Activated naive CD8-positive, alpha-beta T cell treated with anti-CD3 and anti-CD28 coated beads, Interleukin-2, amount 10 ng/mL, durations not matched to agents 7 days and 5 days (primary cell): ENCODE measurements at regions not wholly inside any gene's neighbourhood (a gene's known extent, or its start where the extent isn't known, plus 50 kb on each side); places are given as distances from the start of the nearest gene placed in this dataset.
"Not testable (repeated sequence)": the region's sequence is repeated elsewhere in the genome, so short reads cannot be mapped to it uniquely, and the experiment has no call there.

Experiments
- ATAC-seq: fragments of 150-1000 bp; cut with Tn5 transposase; one replicate; pipeline ENCODE4 v1.10.0; 2021; ENCODE audit warnings: low read depth, moderate library complexity
- POLR2A ChIA-PET: fragments of 350-600 bp; sonication (Branson Sonifier 250); formaldehyde crosslinking; loops from one replicate; lab custom pipeline; 2021; ENCODE audit warnings: antibody characterized with exemption; lab: Charles Lee
- DNase-seq: peaks from one replicate; pipeline ENCODE4 v3.0.0; 2021
- H3K27ac Mint-ChIP-seq: one replicate; pipeline ENCODE4 v1.8.0; 2022; ENCODE audit warnings: mild to moderate bottlenecking, mixed read lengths
- H3K27me3 Mint-ChIP-seq: one replicate; pipeline ENCODE4 v1.8.0; 2022; ENCODE audit warnings: mild to moderate bottlenecking, moderate library complexity, mixed read lengths
- H3K36me3 Mint-ChIP-seq: one replicate; pipeline ENCODE4 v1.8.0; 2021; ENCODE audit warnings: mild to moderate bottlenecking, mixed read lengths
- H3K4me1 Mint-ChIP-seq: one replicate; pipeline ENCODE4 v1.8.0; 2021; ENCODE audit warnings: mixed read lengths
- H3K4me3 Mint-ChIP-seq: one replicate; pipeline ENCODE4 v1.8.0; 2022; ENCODE audit warnings: mild to moderate bottlenecking, moderate library complexity, mixed read lengths
- H3K9me3 Mint-ChIP-seq: one replicate; pipeline ENCODE4 v1.8.0; 2021; ENCODE audit warnings: mixed read lengths

GRCh38 chr11:116326146-116326545 is 446.6 kb downstream of the BUD13 start:
- Mint-ChIP-seq H3K36me3 (no peaks in the 10 kb centered on the region), H3K27ac (no peak overlapping the region), H3K9me3 (no peaks in the 10 kb centered on the region), H3K4me1 (no peaks in the 10 kb centered on the region), H3K4me3 (no peak overlapping the region), H3K27me3 (no peaks in the 10 kb centered on the region)
- POLR2A ChIA-PET, result no interaction called here
- DNase-seq (no peak), ATAC-seq (no peak)

GRCh38 chr11:116325247-116325646 is 447.5 kb downstream of the BUD13 start:
- no peaks in the 10 kb centered on the region for H3K36me3 Mint-ChIP-seq
- no peak overlapping the region for H3K4me3 Mint-ChIP-seq
- DNase-seq (no peak), ATAC-seq (no peak)
- H3K27ac Mint-ChIP-seq, result no peak overlapping the region
- H3K9me3 Mint-ChIP-seq, result peaks cover 1% of the 10 kb centered on the region
- no peaks in the 10 kb centered on the region for H3K4me1 Mint-ChIP-seq
- POLR2A ChIA-PET, result no interaction called here
- no peaks in the 10 kb centered on the region for H3K27me3 Mint-ChIP-seq

GRCh38 chr11:116324077-116324476 is 448.7 kb downstream of the BUD13 start:
- not testable (repeated sequence) for H3K4me3 Mint-ChIP-seq, ATAC-seq

GRCh38 chr11:116317212-116317611 is 455.6 kb downstream of the BUD13 start:
- H3K27me3 Mint-ChIP-seq, result peaks cover 7% of the 10 kb centered on the region

More at GRCh38 chr11:116324077-116324476, 448.7 kb downstream of the BUD13 start:
- H3K4me1 Mint-ChIP-seq, H3K27me3 Mint-ChIP-seq, DNase-seq, POLR2A ChIA-PET, H3K36me3 Mint-ChIP-seq, H3K27ac Mint-ChIP-seq, H3K9me3 Mint-ChIP-seq: not testable (repeated sequence)

GRCh38 chr11:116314006-116314405 is 458.8 kb downstream of the BUD13 start:
- no peak overlapping the region for H3K27ac Mint-ChIP-seq
- no peak overlapping the region for H3K4me3 Mint-ChIP-seq
- H3K9me3 Mint-ChIP-seq, result no peaks in the 10 kb centered on the region
- no peaks in the 10 kb centered on the region for H3K36me3 Mint-ChIP-seq
- H3K4me1 Mint-ChIP-seq, result no peaks in the 10 kb centered on the region
- POLR2A ChIA-PET, result no interaction called here
- ATAC-seq (no peak), DNase-seq (no peak)
- H3K27me3 Mint-ChIP-seq, result peaks cover 7% of the 10 kb centered on the region

More at GRCh38 chr11:116317212-116317611, 455.6 kb downstream of the BUD13 start:
- H3K4me3 Mint-ChIP-seq, result no peak overlapping the region
- no peaks in the 10 kb centered on the region for H3K36me3 Mint-ChIP-seq
- POLR2A ChIA-PET, result no interaction called here
- DNase-seq (no peak), ATAC-seq (no peak)
- H3K9me3 Mint-ChIP-seq, result peaks cover 1% of the 10 kb centered on the region
- H3K4me1 Mint-ChIP-seq, result no peaks in the 10 kb centered on the region
- no peak overlapping the region for H3K27ac Mint-ChIP-seq

- POLR2A ChIA-PET, result no interaction called here
- ATAC-seq (no peak), DNase-seq (no peak)
- Mint-ChIP-seq H3K9me3 (no peaks in the 10 kb centered on the region), H3K4me3 (no peak overlapping the region), H3K27me3 (peaks cover 7% of the 10 kb centered on the region), H3K4me1 (no peaks in the 10 kb centered on the region), H3K36me3 (no peaks in the 10 kb centered on the region), H3K27ac (no peak overlapping the region)
Observed at GRCh38 chr11:116312570-116313391, 460.0 kb downstream of the BUD13 start.

- Mint-ChIP-seq H3K27me3 (peaks cover 5% of the 10 kb centered on the region), H3K4me3 (no peak overlapping the region), H3K4me1 (no peaks in the 10 kb centered on the region), H3K36me3 (no peaks in the 10 kb centered on the region), H3K27ac (no peak overlapping the region), H3K9me3 (no peaks in the 10 kb centered on the region)
- DNase-seq, result no peak
- POLR2A ChIA-PET, result no interaction called here
- no peak for ATAC-seq
Observed at GRCh38 chr11:116311206-116311605, 461.6 kb downstream of the BUD13 start.

- no peaks in the 10 kb centered on the region for H3K36me3 Mint-ChIP-seq
- H3K27ac Mint-ChIP-seq, result no peak overlapping the region
- ATAC-seq (no peak), DNase-seq (no peak)
- POLR2A ChIA-PET, result no interaction called here
- H3K4me1 Mint-ChIP-seq, result no peaks in the 10 kb centered on the region
- no peaks in the 10 kb centered on the region for H3K9me3 Mint-ChIP-seq
- H3K27me3 Mint-ChIP-seq, result peaks cover 3% of the 10 kb centered on the region
- no peak overlapping the region for H3K4me3 Mint-ChIP-seq
Observed at GRCh38 chr11:116310698-116311097, 462.1 kb downstream of the BUD13 start.

GRCh38 chr11:116310226-116310625 is 462.6 kb downstream of the BUD13 start:
- POLR2A ChIA-PET, result no interaction called here
- Mint-ChIP-seq H3K27ac (no peak overlapping the region), H3K4me3 (no peak overlapping the region), H3K27me3 (peaks cover 2% of the 10 kb centered on the region), H3K4me1 (no peaks in the 10 kb centered on the region), H3K36me3 (no peaks in the 10 kb centered on the region), H3K9me3 (no peaks in the 10 kb centered on the region)
- DNase-seq (no peak), ATAC-seq (no peak)

GRCh38 chr11:116309446-116309845 is 463.3 kb downstream of the BUD13 start:
- POLR2A ChIA-PET, result no interaction called here
- H3K4me1 Mint-ChIP-seq, result no peaks in the 10 kb centered on the region
- ATAC-seq (no peak), DNase-seq (no peak)
- no peaks in the 10 kb centered on the region for H3K27me3 Mint-ChIP-seq
- no peaks in the 10 kb centered on the region for H3K9me3 Mint-ChIP-seq
- H3K36me3 Mint-ChIP-seq, result no peaks in the 10 kb centered on the region
- no peak overlapping the region for H3K4me3 Mint-ChIP-seq
- no peak overlapping the region for H3K27ac Mint-ChIP-seq

- no peak overlapping the region for H3K27ac Mint-ChIP-seq
- POLR2A ChIA-PET, result no interaction called here
- no peaks in the 10 kb centered on the region for H3K36me3 Mint-ChIP-seq
- no peaks in the 10 kb centered on the region for H3K4me1 Mint-ChIP-seq
- DNase-seq, result no peak
- H3K27me3 Mint-ChIP-seq, result no peaks in the 10 kb centered on the region
- no peak for ATAC-seq
- H3K4me3 Mint-ChIP-seq, result no peak overlapping the region
- H3K9me3 Mint-ChIP-seq, result no peaks in the 10 kb centered on the region
Observed at GRCh38 chr11:116302756-116303155, 470.0 kb downstream of the BUD13 start.

- H3K27me3 Mint-ChIP-seq, result no peaks in the 10 kb centered on the region
- H3K4me3 Mint-ChIP-seq, result no peak overlapping the region
- H3K9me3 Mint-ChIP-seq, result no peaks in the 10 kb centered on the region
- DNase-seq (no peak), ATAC-seq (no peak)
- POLR2A ChIA-PET, result no interaction called here
- no peak overlapping the region for H3K27ac Mint-ChIP-seq
- H3K36me3 Mint-ChIP-seq, result no peaks in the 10 kb centered on the region
- H3K4me1 Mint-ChIP-seq, result no peaks in the 10 kb centered on the region
Observed at GRCh38 chr11:116301141-116301540, 471.6 kb downstream of the BUD13 start.

- no peaks in the 10 kb centered on the region for H3K9me3 Mint-ChIP-seq
- DNase-seq (no peak), ATAC-seq (no peak)
- H3K27me3 Mint-ChIP-seq, result no peaks in the 10 kb centered on the region
- H3K4me3 Mint-ChIP-seq, result no peak overlapping the region
- no peaks in the 10 kb centered on the region for H3K4me1 Mint-ChIP-seq
- POLR2A ChIA-PET, result no interaction called here
- no peaks in the 10 kb centered on the region for H3K36me3 Mint-ChIP-seq
- no peak overlapping the region for H3K27ac Mint-ChIP-seq
Observed at GRCh38 chr11:116300232-116300631, 472.6 kb downstream of the BUD13 start.

- ATAC-seq, result no peak
Observed at GRCh38 chr11:116294630-116295029, 478.2 kb downstream of the BUD13 start.

More at GRCh38 chr11:116294630-116295029, 478.2 kb downstream of the BUD13 start:
- Mint-ChIP-seq H3K4me1 (no peaks in the 10 kb centered on the region), H3K27me3 (no peaks in the 10 kb centered on the region), H3K4me3 (no peak overlapping the region), H3K27ac (no peak overlapping the region), H3K9me3 (peaks cover 2% of the 10 kb centered on the region), H3K36me3 (no peaks in the 10 kb centered on the region)
- POLR2A ChIA-PET, result no interaction called here
- DNase-seq, result no peak
